HEK293T (cell line): ENCODE measurements at regions not wholly inside any gene's neighbourhood (a gene's known extent, or its start where the extent isn't known, plus 50 kb on each side); places are given as distances from the start of the nearest gene placed in this dataset.

ENCODE experiments used
- ELF4 ChIP-seq: fragments of 450-650 bp; IDR thresholded peaks from 2 replicates; pipeline ENCODE4 v1.6.1; 2017; ENCODE audit warnings: antibody characterized with exemption
- FOXA1 ChIP-seq: fragments of 450-650 bp; IDR thresholded peaks from 2 replicates; pipeline ENCODE4 v1.6.1; 2016; ENCODE audit warnings: mild to moderate bottlenecking

DNA sequence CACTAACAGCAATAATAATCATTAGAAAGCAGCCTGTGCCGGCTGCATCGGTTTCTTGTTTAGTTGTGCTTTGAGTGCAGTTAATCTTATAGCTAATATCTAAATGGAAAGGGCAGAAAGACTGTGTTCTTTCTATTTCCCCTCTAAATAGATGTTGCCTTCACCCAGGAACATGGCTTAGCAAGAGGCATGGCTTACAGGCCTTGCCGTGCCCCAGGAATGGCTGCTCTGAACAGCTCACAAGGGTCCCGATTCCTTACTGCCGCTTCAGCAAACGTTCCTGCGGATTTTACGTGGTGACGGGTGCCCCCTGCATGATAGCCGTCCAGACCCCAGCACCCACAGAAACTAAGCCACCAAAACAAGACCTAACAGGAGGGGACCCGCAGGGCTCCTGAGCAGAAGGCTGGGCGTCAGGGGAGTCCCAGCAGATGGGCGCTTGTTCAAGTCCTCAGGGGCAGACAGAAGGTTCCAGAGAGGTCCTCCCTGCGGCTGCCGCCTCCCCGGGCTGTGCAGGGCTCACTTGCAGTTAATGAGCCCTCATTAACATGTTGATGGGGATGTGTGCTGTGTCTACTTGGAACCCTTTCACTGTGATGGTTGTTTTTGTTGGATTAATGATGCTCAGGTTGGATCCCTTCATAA, 52.5 kb upstream of the ENPP7 start:
- TF ChIP-seq FOXA1 = no peak
- TF ChIP-seq ELF4 = no peak
